Loucy (cell line): ENCODE measurements at regions not wholly inside any gene's neighbourhood (a gene's known extent, or its start where the extent isn't known, plus 50 kb on each side); places are given as distances from the start of the nearest gene placed in this dataset.

Experiments
- H2AFZ ChIP-seq: fragments of 200-600 bp; sonication (generic); 2 replicates; pipeline ENCODE4 v1.6.0; 2016; ENCODE audit warnings: antibody characterized with exemption, mild to moderate bottlenecking, low read length, moderate library complexity
- H3F3A ChIP-seq: fragments of 200-600 bp; 2 replicates; pipeline ENCODE4 v1.6.0; 2016; ENCODE audit warnings: antibody characterized with exemption, low read depth, mild to moderate bottlenecking
- H3K27me3 ChIP-seq: fragments of 200-600 bp; sonication (generic); 2 replicates; pipeline ENCODE4 v1.6.1; 2014; ENCODE audit warnings: low read length, mild to moderate bottlenecking; ENCODE audit not compliant: insufficient read depth, poor library complexity, severe bottlenecking
- H3K36me3 ChIP-seq: fragments of 200-600 bp; sonication (generic); 2 replicates; pipeline ENCODE4 v1.6.1; 2016; ENCODE audit warnings: low read length; ENCODE audit not compliant: insufficient read depth
- H3K4me1 ChIP-seq: fragments of 200-600 bp; sonication (generic); 2 replicates; pipeline ENCODE4 v1.5.1; 2014; ENCODE audit warnings: low read length, mild to moderate bottlenecking; ENCODE audit not compliant: insufficient read depth, poor library complexity, severe bottlenecking
- H3K4me2 ChIP-seq: fragments of 200-600 bp; sonication (generic); 2 replicates; pipeline ENCODE4 v1.6.0; 2014; ENCODE audit warnings: antibody characterized with exemption, low read length, low read depth, mild to moderate bottlenecking; ENCODE audit not compliant: poor library complexity, severe bottlenecking
- H3K4me3 ChIP-seq: fragments of 200-600 bp; sonication (generic); 2 replicates; pipeline ENCODE4 v1.5.1; 2014; ENCODE audit warnings: low read length, mild to moderate bottlenecking, mixed read lengths; ENCODE audit not compliant: poor library complexity, severe bottlenecking
- H3K79me2 ChIP-seq: fragments of 200-600 bp; sonication (generic); 2 replicates; pipeline ENCODE4 v1.6.1; 2014; ENCODE audit warnings: low read length; ENCODE audit not compliant: insufficient read depth
- H3K9ac ChIP-seq: fragments of 200-600 bp; sonication (generic); 2 replicates; pipeline ENCODE4 v1.6.0; 2014; ENCODE audit warnings: mild to moderate bottlenecking, low read depth, low read length, moderate library complexity; ENCODE audit not compliant: poor library complexity, severe bottlenecking
- H3K9me2 ChIP-seq: fragments of 200-600 bp; sonication (generic); replicated peaks from 2 replicates; pipeline ENCODE4 v1.6.1; 2016; ENCODE audit warnings: low read depth, low read length, mixed read lengths
- H3K9me3 ChIP-seq: fragments of 200-600 bp; sonication (generic); 2 replicates; pipeline ENCODE4 v1.6.1; 2014; ENCODE audit warnings: mild to moderate bottlenecking, antibody characterized with exemption, low read length, low read depth; ENCODE audit not compliant: insufficient read depth
- H4K20me1 ChIP-seq: fragments of 200-600 bp; sonication (generic); 2 replicates; pipeline ENCODE4 v1.6.0; 2014; ENCODE audit warnings: antibody characterized with exemption, low read length, mild to moderate bottlenecking; ENCODE audit not compliant: insufficient read depth, poor library complexity, severe bottlenecking
- CTCF ChIP-seq: fragments of 200-600 bp; sonication (generic); conservative IDR thresholded peaks from 2 replicates; pipeline ENCODE4 v1.5.1; 2014; ENCODE audit warnings: mild to moderate bottlenecking, antibody characterized with exemption, low read length
- EZH2phosphoT487 ChIP-seq: fragments of 200-600 bp; IDR thresholded peaks from 2 replicates; pipeline ENCODE4 v1.6.1; 2018; ENCODE audit warnings: antibody characterized with exemption, mild to moderate bottlenecking, moderate library complexity, borderline replicate concordance

DNA sequence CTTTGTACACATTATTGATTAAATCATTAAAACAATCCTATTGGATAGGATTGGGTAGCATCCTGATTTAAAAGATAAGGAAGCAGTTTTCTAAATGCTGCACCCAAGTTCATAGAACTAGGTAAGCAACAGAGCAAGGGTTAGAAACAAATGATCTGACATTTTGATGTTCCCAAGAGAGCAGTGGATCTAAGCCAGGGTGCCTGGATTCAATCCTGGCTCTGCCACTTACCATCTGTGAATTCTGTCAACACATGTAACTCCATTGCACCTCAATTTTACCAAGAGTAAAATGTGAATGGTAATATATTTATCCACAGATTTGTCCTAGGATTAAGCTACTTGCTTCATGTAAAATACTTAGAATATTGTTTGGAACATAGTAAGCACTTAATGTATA, 982.6 kb upstream of the FANCL start:
- TF ChIP-seq CTCF (no peak), EZH2phosphoT487 (no peak)
- Histone ChIP-seq H4K20me1 (no peaks in the 10 kb centered on the region), H2AFZ (no peak overlapping the region), H3K4me3 (no peak overlapping the region), H3K4me1 (no peaks in the 10 kb centered on the region), H3K9ac (no peak overlapping the region), H3K36me3 (no peaks in the 10 kb centered on the region), H3K9me3 (no peaks in the 10 kb centered on the region), H3K27me3 (no peaks in the 10 kb centered on the region), H3K9me2 (no peaks in the 10 kb centered on the region), H3K4me2 (no peak overlapping the region), H3F3A (no peaks in the 10 kb centered on the region), H3K79me2 (no peaks in the 10 kb centered on the region)

GRCh38 chr2:59217360-59217759, 976.2 kb upstream of the FANCL start:
- TF ChIP-seq CTCF (no peak), EZH2phosphoT487 (no peak)
- no peaks in the 10 kb centered on the region for H4K20me1 ChIP-seq
- no peak overlapping the region for H3K4me2 ChIP-seq
- H3K4me1 ChIP-seq = no peaks in the 10 kb centered on the region
- H3F3A ChIP-seq = no peaks in the 10 kb centered on the region
- H3K27me3 ChIP-seq = no peaks in the 10 kb centered on the region
- H3K79me2 ChIP-seq = no peaks in the 10 kb centered on the region
- no peaks in the 10 kb centered on the region for H3K9me3 ChIP-seq
- no peak overlapping the region for H2AFZ ChIP-seq
- no peak overlapping the region for H3K4me3 ChIP-seq
- H3K9me2 ChIP-seq = no peaks in the 10 kb centered on the region
- H3K9ac ChIP-seq = no peak overlapping the region
- no peaks in the 10 kb centered on the region for H3K36me3 ChIP-seq

GRCh38 chr2:59206361-59206760, 965.2 kb upstream of the FANCL start:
- Histone ChIP-seq H3K79me2 (no peaks in the 10 kb centered on the region), H4K20me1 (no peaks in the 10 kb centered on the region), H3K9ac (no peak overlapping the region), H3K36me3 (no peaks in the 10 kb centered on the region), H3F3A (no peaks in the 10 kb centered on the region), H3K9me2 (no peaks in the 10 kb centered on the region), H3K4me3 (no peak overlapping the region), H3K9me3 (no peaks in the 10 kb centered on the region), H3K4me2 (no peak overlapping the region), H3K4me1 (no peaks in the 10 kb centered on the region), H3K27me3 (no peaks in the 10 kb centered on the region), H2AFZ (no peak overlapping the region)
- TF ChIP-seq CTCF = no peak
- TF ChIP-seq EZH2phosphoT487 = no peak
